ENCODE measurements at regions not wholly inside any gene's neighbourhood (a gene's known extent, or its start where the extent isn't known, plus 50 kb on each side); places are given as distances from the start of the nearest gene placed in this dataset.
A peak's percentile ranks its signal among the peaks of the same experiment; 100 is the strongest.

DNA sequence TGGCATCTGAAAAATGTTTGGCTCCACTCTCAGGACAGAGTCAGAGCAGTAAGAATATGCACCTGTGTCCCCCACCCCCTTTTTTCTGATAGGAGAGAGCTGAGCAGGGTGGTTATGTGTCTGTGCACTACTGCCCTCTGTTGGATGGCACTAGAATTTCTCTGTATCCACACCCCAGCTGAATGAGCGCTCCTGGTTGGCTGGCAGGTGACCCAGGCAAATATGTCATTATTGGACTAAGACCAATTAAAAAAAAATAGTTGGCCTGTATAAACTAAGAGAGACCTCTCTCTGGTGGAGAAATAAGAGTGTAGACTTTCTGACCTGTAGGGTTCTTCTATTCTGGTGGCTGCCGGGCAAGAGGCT, 107.0 kb downstream of the PTCSC3 start:
- H3K4me3 ChIP-seq (ENCODE audit: low read length): no peak overlapping the region
- no peaks in the 10 kb centered on the region for H3F3A ChIP-seq (ENCODE audit: low read length, unreplicated experiment)
- peak; percentile 70 for DNase-seq
- H3K27me3 ChIP-seq (ENCODE audit: low read length): peaks cover 31% of the 10 kb centered on the region
- ATAC-seq: peak; percentile 66
- no peaks in the 10 kb centered on the region for H4K20me1 ChIP-seq (ENCODE audit: low read length)
- CTCF ChIA-PET: interaction anchor here (0.5 to 2.5 kb wide), 11 partner anchors 21 to 630 kb away, joined by 3 to 11 read pairs (median 4); partner anchors contain the start of gene MBIP
- H3K79me2 ChIP-seq (ENCODE audit: low read length): no peaks in the 10 kb centered on the region
- H3K36me3 ChIP-seq (ENCODE audit: low read depth, low read length): no peaks in the 10 kb centered on the region
- BruUV-seq (replicated peaks): no TSS peak
- TF ChIP-seq, protein P1, sequence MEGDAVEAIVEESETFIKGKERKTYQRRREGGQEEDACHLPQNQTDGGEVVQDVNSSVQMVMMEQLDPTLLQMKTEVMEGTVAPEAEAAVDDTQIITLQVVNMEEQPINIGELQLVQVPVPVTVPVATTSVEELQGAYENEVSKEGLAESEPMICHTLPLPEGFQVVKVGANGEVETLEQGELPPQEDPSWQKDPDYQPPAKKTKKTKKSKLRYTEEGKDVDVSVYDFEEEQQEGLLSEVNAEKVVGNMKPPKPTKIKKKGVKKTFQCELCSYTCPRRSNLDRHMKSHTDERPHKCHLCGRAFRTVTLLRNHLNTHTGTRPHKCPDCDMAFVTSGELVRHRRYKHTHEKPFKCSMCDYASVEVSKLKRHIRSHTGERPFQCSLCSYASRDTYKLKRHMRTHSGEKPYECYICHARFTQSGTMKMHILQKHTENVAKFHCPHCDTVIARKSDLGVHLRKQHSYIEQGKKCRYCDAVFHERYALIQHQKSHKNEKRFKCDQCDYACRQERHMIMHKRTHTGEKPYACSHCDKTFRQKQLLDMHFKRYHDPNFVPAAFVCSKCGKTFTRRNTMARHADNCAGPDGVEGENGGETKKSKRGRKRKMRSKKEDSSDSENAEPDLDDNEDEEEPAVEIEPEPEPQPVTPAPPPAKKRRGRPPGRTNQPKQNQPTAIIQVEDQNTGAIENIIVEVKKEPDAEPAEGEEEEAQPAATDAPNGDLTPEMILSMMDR (conservative IDR thresholded peaks at IDR 0.05; ENCODE audit: low read depth, low read length): peak; percentile 86
- no peak for TF ChIP-seq EZH2phosphoT487 (IDR thresholded peaks at IDR 0.05; ENCODE audit: borderline replicate concordance, low read length)
- TF ChIP-seq EZH2 (IDR thresholded peaks at IDR 0.05; ENCODE audit: low read length, unreplicated experiment): no peak
- H3K9me2 ChIP-seq (replicated peaks; ENCODE audit: low read length): no peaks in the 10 kb centered on the region
- peak overlapping the region; percentile 41 for H3K27ac ChIP-seq (ENCODE audit: low read length)
- intact Hi-C loops (cut with micrococcal nuclease): loop anchor here (1.0 to 5.0 kb wide), 3 partner anchors 112 to 242 kb away; partner anchors contain the start of gene BRMS1L
- 0 out of 2 replicates have a peak overlapping the region, but pooled peaks have one; percentile 7 for H2AFZ ChIP-seq (ENCODE audit: low read length)
- POLR2A ChIA-PET (ENCODE audit: unreplicated experiment): interaction anchor here (0.6 kb wide), 1 partner anchor 73 kb away, joined by 4 read pairs; no protein-coding TSS in a partner anchor
- peak overlapping the region; percentile 43 for H3K4me2 ChIP-seq (ENCODE audit: low read length)
- peaks cover 25% of the 10 kb centered on the region for H3K4me1 ChIP-seq (ENCODE audit: insufficient read depth, low read length)
- H3K9me3 ChIP-seq (ENCODE audit: low read length): no peaks in the 10 kb centered on the region
- no peak overlapping the region for H3K9ac ChIP-seq (ENCODE audit: low read length)

DNA sequence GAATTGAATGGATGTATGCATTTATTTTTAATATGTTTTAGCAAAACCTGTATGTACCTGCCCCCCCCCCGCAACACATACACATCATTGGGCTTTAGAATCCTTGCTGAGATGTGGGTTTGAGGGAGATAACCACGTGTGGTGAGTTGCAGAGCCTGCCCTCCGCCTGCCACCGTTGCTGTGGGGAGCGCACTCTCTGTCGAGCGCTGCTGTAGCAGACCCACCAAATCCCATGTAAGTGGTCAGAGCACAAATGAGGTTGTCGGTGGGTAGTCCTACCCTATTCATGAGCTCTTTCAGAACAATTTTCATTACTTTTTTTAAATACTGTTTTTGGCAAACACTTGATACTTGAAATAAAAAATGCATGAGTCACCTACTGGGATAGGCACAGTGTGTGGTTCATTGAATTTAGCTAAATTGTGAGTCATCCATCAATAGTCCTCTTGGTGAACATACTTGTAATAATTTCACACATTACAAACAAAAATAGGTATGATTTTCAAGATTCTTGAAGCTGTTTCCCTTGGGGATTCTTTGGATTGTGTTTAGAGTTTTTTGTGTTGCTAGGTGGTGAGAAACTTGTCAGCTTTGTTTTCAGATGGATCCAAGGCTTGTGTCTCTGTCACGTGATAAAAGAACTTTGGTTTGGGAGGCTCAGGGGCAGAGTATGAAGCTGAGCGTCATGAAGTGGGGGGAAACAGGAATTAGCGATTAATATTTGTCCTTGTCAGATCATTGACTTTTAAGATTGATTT, 107.6 kb downstream of the PTCSC3 start:
- H3K9me3 ChIP-seq (ENCODE audit: low read length): no peaks in the 10 kb centered on the region
- peaks cover 25% of the 10 kb centered on the region for H3K4me1 ChIP-seq (ENCODE audit: insufficient read depth, low read length)
- H3F3A ChIP-seq (ENCODE audit: low read length, unreplicated experiment): no peaks in the 10 kb centered on the region
- DNase-seq (peak; percentile 72), ATAC-seq (peak; percentile 80)
- H3K4me2 ChIP-seq (ENCODE audit: low read length): peak overlapping the region; percentile 43
- no TSS peak for BruUV-seq (replicated peaks)
- H4K20me1 ChIP-seq (ENCODE audit: low read length): no peaks in the 10 kb centered on the region
- H3K9ac ChIP-seq (ENCODE audit: low read length): no peak overlapping the region
- intact Hi-C loops (cut with micrococcal nuclease): loop anchor here (1.0 to 5.0 kb wide), 3 partner anchors 112 to 242 kb away; partner anchors contain the start of gene BRMS1L
- no peaks in the 10 kb centered on the region for H3K36me3 ChIP-seq (ENCODE audit: low read depth, low read length)
- ChIA-PET CTCF (interaction anchor here (0.5 to 2.5 kb wide), 8 partner anchors 16 to 630 kb away, joined by 3 to 11 read pairs (median 4); no protein-coding TSS in a partner anchor), POLR2A (ENCODE audit: unreplicated experiment) (interaction anchor here (0.6 kb wide), 2 partner anchors 73 to 233 kb away, joined by 4 read pairs; no protein-coding TSS in a partner anchor)
- 0 out of 2 replicates have a peak overlapping the region, but pooled peaks have one; percentile 7 for H2AFZ ChIP-seq (ENCODE audit: low read length)
- no peak for TF ChIP-seq EZH2 (IDR thresholded peaks at IDR 0.05; ENCODE audit: low read length, unreplicated experiment)
- no peak for TF ChIP-seq EZH2phosphoT487 (IDR thresholded peaks at IDR 0.05; ENCODE audit: borderline replicate concordance, low read length)
- TF ChIP-seq, protein P1 (conservative IDR thresholded peaks at IDR 0.05; ENCODE audit: low read depth, low read length): no peak
- H3K9me2 ChIP-seq (replicated peaks; ENCODE audit: low read length): no peaks in the 10 kb centered on the region
- H3K79me2 ChIP-seq (ENCODE audit: low read length): no peaks in the 10 kb centered on the region
- peaks cover 28% of the 10 kb centered on the region for H3K27me3 ChIP-seq (ENCODE audit: low read length)
- H3K27ac ChIP-seq (ENCODE audit: low read length): peak overlapping the region; percentile 41
- H3K4me3 ChIP-seq (ENCODE audit: low read length): no peak overlapping the region
